GM13976 (cell line): ENCODE measurements at regions not wholly inside any gene's neighbourhood (a gene's known extent, or its start where the extent isn't known, plus 50 kb on each side); places are given as distances from the start of the nearest gene placed in this dataset.
"Not testable (repeated sequence)": the region's sequence is repeated elsewhere in the genome, so short reads cannot be mapped to it uniquely, and the experiment has no call there.

ENCODE experiments used
- DNase-seq: peaks from one replicate; pipeline ENCODE4 v3.0.0; 2012; ENCODE audit warnings: low spot score
- in situ Hi-C: fragments of 300-500 bp; cut with MboI; formaldehyde crosslinking; loops from one replicate; pipeline ENCODE4 v1.12.0; 2022; ENCODE audit warnings: low sequenced_read_pairs, mixed read lengths, inconsistent platforms; ENCODE audit not compliant: unreplicated experiment
- TF ChIP-seq, protein P1 (sequence below): IDR thresholded peaks from 2 replicates; pipeline ENCODE4 v1.5.1; 2012; ENCODE audit warnings: borderline replicate concordance, mild to moderate bottlenecking; ENCODE audit not compliant: insufficient read depth; ENCODE audit errors: extremely low read depth, missing control alignments, control extremely low read depth

- DNase-seq: no peak
- in situ Hi-C loops: no loop called here
- TF ChIP-seq, protein P1, sequence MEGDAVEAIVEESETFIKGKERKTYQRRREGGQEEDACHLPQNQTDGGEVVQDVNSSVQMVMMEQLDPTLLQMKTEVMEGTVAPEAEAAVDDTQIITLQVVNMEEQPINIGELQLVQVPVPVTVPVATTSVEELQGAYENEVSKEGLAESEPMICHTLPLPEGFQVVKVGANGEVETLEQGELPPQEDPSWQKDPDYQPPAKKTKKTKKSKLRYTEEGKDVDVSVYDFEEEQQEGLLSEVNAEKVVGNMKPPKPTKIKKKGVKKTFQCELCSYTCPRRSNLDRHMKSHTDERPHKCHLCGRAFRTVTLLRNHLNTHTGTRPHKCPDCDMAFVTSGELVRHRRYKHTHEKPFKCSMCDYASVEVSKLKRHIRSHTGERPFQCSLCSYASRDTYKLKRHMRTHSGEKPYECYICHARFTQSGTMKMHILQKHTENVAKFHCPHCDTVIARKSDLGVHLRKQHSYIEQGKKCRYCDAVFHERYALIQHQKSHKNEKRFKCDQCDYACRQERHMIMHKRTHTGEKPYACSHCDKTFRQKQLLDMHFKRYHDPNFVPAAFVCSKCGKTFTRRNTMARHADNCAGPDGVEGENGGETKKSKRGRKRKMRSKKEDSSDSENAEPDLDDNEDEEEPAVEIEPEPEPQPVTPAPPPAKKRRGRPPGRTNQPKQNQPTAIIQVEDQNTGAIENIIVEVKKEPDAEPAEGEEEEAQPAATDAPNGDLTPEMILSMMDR: no peak
Observed at GRCh38 chr13:94798738-94799137, 86.4 kb upstream of the SOX21 start.

- no peak for DNase-seq
- TF ChIP-seq, protein P1: no peak
- in situ Hi-C loops: no loop called here
Observed at GRCh38 chr13:94795292-94795691, 82.9 kb upstream of the SOX21 start.

GRCh38 chr13:94786246-94786645, 73.9 kb upstream of the SOX21 start:
- DNase-seq, in situ Hi-C loops: not testable (repeated sequence)

GRCh38 chr13:94784066-94784465, 71.7 kb upstream of the SOX21 start:
- TF ChIP-seq, protein P1: no peak
- in situ Hi-C loops: no loop called here
- no peak for DNase-seq

- in situ Hi-C loops: no loop called here
- TF ChIP-seq, protein P1: no peak
- DNase-seq: no peak
Observed at GRCh38 chr13:94783489-94783888, 71.1 kb upstream of the SOX21 start.

- in situ Hi-C loops: no loop called here
- no peak for DNase-seq
- TF ChIP-seq, protein P1: no peak
Observed at GRCh38 chr13:94780421-94780820, 68.1 kb upstream of the SOX21 start.

- in situ Hi-C loops: no loop called here
- no peak for DNase-seq
- TF ChIP-seq, protein P1: no peak
Observed at GRCh38 chr13:94778986-94779385, 66.6 kb upstream of the SOX21 start.
